GM21786 (cell line): ENCODE measurements at regions not wholly inside any gene's neighbourhood (a gene's known extent, or its start where the extent isn't known, plus 50 kb on each side); places are given as distances from the start of the nearest gene placed in this dataset.

Experiments
- ATAC-seq: cut with Tn5 transposase; IDR thresholded peaks from one replicate; pipeline ENCODE4 v1.9.1; 2021; ENCODE audit not compliant: unreplicated experiment

GRCh38 chr2:208545403-208546042, 138.9 kb downstream of the PTH2R start:
- ATAC-seq: no peak

- no peak for ATAC-seq
These were observed 139.5 kb downstream of the PTH2R start for GRCh38 chr2:208546107-208546506.

- ATAC-seq: no peak
These were observed 140.5 kb downstream of the PTH2R start for GRCh38 chr2:208546860-208547650.

- no peak for ATAC-seq
These were observed 142.1 kb downstream of the PTH2R start for GRCh38 chr2:208548700-208549099.

- ATAC-seq: no peak
These were observed 143.1 kb downstream of the PTH2R start for GRCh38 chr2:208549546-208550158.

- ATAC-seq: no peak
These were observed 146.4 kb downstream of the PTH2R start for GRCh38 chr2:208552943-208553342.

GRCh38 chr2:208556983-208557484, 150.4 kb downstream of the PTH2R start:
- no peak for ATAC-seq

GRCh38 chr2:208565690-208566416, 159.3 kb downstream of the PTH2R start:
- ATAC-seq: no peak

- no peak for ATAC-seq
These were observed 161.6 kb downstream of the PTH2R start for GRCh38 chr2:208568203-208568602.

GRCh38 chr2:208570066-208570465, 163.5 kb downstream of the PTH2R start:
- no peak for ATAC-seq

- no peak for ATAC-seq
These were observed 164.5 kb downstream of the PTH2R start for GRCh38 chr2:208570851-208571763.

GRCh38 chr2:208571764-208572131, 165.2 kb downstream of the PTH2R start:
- ATAC-seq: no peak

- ATAC-seq: no peak
These were observed 167.0 kb downstream of the PTH2R start for GRCh38 chr2:208573569-208573968.

- no peak for ATAC-seq
These were observed 173.1 kb downstream of the PTH2R start for GRCh38 chr2:208579678-208580077.

- no peak for ATAC-seq
These were observed 177.9 kb downstream of the PTH2R start for GRCh38 chr2:208584378-208584985.

GRCh38 chr2:208586516-208586915, 179.9 kb downstream of the PTH2R start:
- no peak for ATAC-seq

- no peak for ATAC-seq
These were observed 188.2 kb downstream of the PTH2R start for GRCh38 chr2:208594642-208595385.

GRCh38 chr2:208595386-208596275, 189.0 kb downstream of the PTH2R start:
- no peak for ATAC-seq
